ENCODE measurements at regions not wholly inside any gene's neighbourhood (a gene's known extent, or its start where the extent isn't known, plus 50 kb on each side); places are given as distances from the start of the nearest gene placed in this dataset.

- H4K91ac ChIP-seq (ENCODE audit: insufficient read length, low read depth, low read length), result no peak overlapping the region
- no peak overlapping the region for H2BK12ac ChIP-seq (ENCODE audit: insufficient read length, low read depth, low read length)
- H2AFZ ChIP-seq (ENCODE audit: low read length), result no peak overlapping the region
- H3K14ac ChIP-seq (ENCODE audit: insufficient read depth, low read length), result no peak overlapping the region
- no peaks in the 10 kb centered on the region for H3K27me3 ChIP-seq (ENCODE audit: insufficient read depth, low read length)
- WGBS (ENCODE audit: extremely low coverage, insufficient read length, low lambda C conversion rate), result no CpG with 5 or more reads among the region's 1 CpG
- no peak overlapping the region for H3K56ac ChIP-seq (ENCODE audit: insufficient read length, low read depth, low read length)
- no peak overlapping the region for H2BK15ac ChIP-seq (ENCODE audit: low read depth, low read length)
- Mint-ChIP-seq H3K9me3 (no peaks in the 10 kb centered on the region), H3K27ac (no peak overlapping the region), H3K4me3 (no peak overlapping the region), H3K27me3 (ENCODE audit: low read depth) (no peaks in the 10 kb centered on the region), H3K4me1 (peaks cover 15 to 25% of the 10 kb centered on the region in 2 experiments), H3K36me3 (ENCODE audit: insufficient read depth in 1 of 3, low read depth in 3 of 3) (no peaks in the 10 kb centered on the region)
- no peak overlapping the region for H3T11ph ChIP-seq (ENCODE audit: low read length)
- no peaks in the 10 kb centered on the region for H3K79me1 ChIP-seq (ENCODE audit: insufficient read depth, low read depth, low read length, poor library complexity, severe bottlenecking)
- H2BK20ac ChIP-seq (ENCODE audit: low read depth, low read length, poor library complexity, severe bottlenecking), result no peak overlapping the region
- no peak overlapping the region for H3K27ac ChIP-seq (ENCODE audit: insufficient read length, low read depth, low read length)
- H3K4me1 ChIP-seq (ENCODE audit: insufficient read depth, low read length), result peaks cover 8% of the 10 kb centered on the region; the same call in 1 of the 2 replicates
- TF ChIP-seq CTCF (conservative IDR thresholded peaks at IDR 0.05), result no peak
- H2BK5ac ChIP-seq (ENCODE audit: insufficient read length, low read length), result no peak overlapping the region
- no peaks in the 10 kb centered on the region for H3K9me3 ChIP-seq (ENCODE audit: control insufficient read depth, low read depth, low read length)
- H4K20me1 ChIP-seq (ENCODE audit: control insufficient read depth, insufficient read depth, insufficient read length), result no peaks in the 10 kb centered on the region
- no peak overlapping the region for H4K5ac ChIP-seq (ENCODE audit: insufficient read length, low read depth, low read length)
- no peak overlapping the region for H3K9ac ChIP-seq (ENCODE audit: extremely low read depth, insufficient read length, low read length)
- no peak overlapping the region for H3K4me2 ChIP-seq (ENCODE audit: insufficient read depth, insufficient read length, low read length)
- H3K18ac ChIP-seq (ENCODE audit: insufficient read length, low read depth, low read length), result no peak overlapping the region
- H4K8ac ChIP-seq (replicated peaks; ENCODE audit: insufficient read length, low read depth, low read length), result no peak overlapping the region
- H3K4ac ChIP-seq (ENCODE audit: low read depth, low read length), result no peak overlapping the region
- H3K23ac ChIP-seq (ENCODE audit: insufficient read length, low read depth, low read length), result no peak overlapping the region
- H2BK120ac ChIP-seq (ENCODE audit: low read depth, low read length, poor library complexity, severe bottlenecking), result no peak overlapping the region
- H2AK5ac ChIP-seq (ENCODE audit: insufficient read length, low read length), result no peak overlapping the region
- DNase-seq, result no peak
- H3K79me2 ChIP-seq (ENCODE audit: insufficient read depth, low read length), result no peaks in the 10 kb centered on the region
- H3K23me2 ChIP-seq (ENCODE audit: insufficient read length, low read depth, low read length, poor library complexity, severe bottlenecking), result no peaks in the 10 kb centered on the region
Observed at GRCh38 chr9:79813258-79813638, 241.5 kb downstream of the TLE4 start.

Data from H9 (cell line).